HCT116 (cell line): ENCODE measurements at regions not wholly inside any gene's neighbourhood (a gene's known extent, or its start where the extent isn't known, plus 50 kb on each side); places are given as distances from the start of the nearest gene placed in this dataset.

Source experiments
- ATAC-seq: fragments of 200-7000 bp; cut with Tn5 transposase; 2 replicates; pipeline ENCODE4 v1.9.1; 2020; ENCODE audit warnings: mild to moderate bottlenecking, moderate library complexity
- BruUV-seq: library from RNA; stranded (reverse); fragments of 400-500 nt; replicated peaks from 2 replicates; lab custom pipeline; 2021; lab: Mats Ljungman, UMichigan
- CTCF ChIA-PET: fragments of 300-600 bp; sonication (Branson Sonifier 250); formaldehyde crosslinking; loops from one replicate; lab custom pipeline; 2021; ENCODE audit warnings: antibody characterized with exemption; lab: Charles Lee
- POLR2A ChIA-PET: fragments of 300-600, 350-600 bp; sonication (Branson Sonifier 250); formaldehyde crosslinking; loops from one replicate; lab custom pipeline; 2021; ENCODE audit warnings: antibody characterized with exemption; lab: Charles Lee
- RAD21 ChIA-PET, 2 experiments: fragments of 300-600 bp; sonication (Branson Sonifier 250); formaldehyde crosslinking; loops; one replicate each; lab custom pipeline; 2023; ENCODE audit warnings: low total read pairs in 2 of 2; ENCODE audit not compliant: uncharacterized antibody in 2 of 2, unreplicated experiment in 2 of 2, low non-redundant PET in 1 of 2; lab: Charles Lee
- DNase-seq: peaks from one replicate; pipeline ENCODE4 v3.0.0-alpha.2; 2010; ENCODE audit warnings: low read depth, low spot score
- H2AFZ ChIP-seq: fragments of 200-600 bp; shearing (Covaris generic), sonication (generic); 2 replicates; pipeline ENCODE4 v1.6.1; 2017; ENCODE audit warnings: low read depth, mixed run types, mixed read lengths, antibody characterized with exemption, low read length; ENCODE audit not compliant: poor library complexity, severe bottlenecking
- H3K27ac ChIP-seq: 2 replicates; pipeline ENCODE4 v1.5.1; 2012; ENCODE audit warnings: low read depth, low read length
- H3K27me3 ChIP-seq: fragments of 200-600 bp; sonication (generic); 2 replicates; pipeline ENCODE4 v1.6.1; 2016; ENCODE audit warnings: mixed run types, low read length, mixed read lengths; ENCODE audit not compliant: insufficient read depth
- H3K36me3 ChIP-seq, 2 experiments: fragments of 200-500 bp in 1 of 2; fragments of 200-600 bp in 1 of 2; sonication (Bioruptor generic) in 1 of 2; sonication (generic) in 1 of 2; 2 replicates each; pipeline versions ENCODE4 v1.5.1 to v1.6.1; 2014 to 2016; ENCODE audit warnings: low read length in 2 of 2, inconsistent platforms in 1 of 2, mixed read lengths in 1 of 2, mixed run types in 1 of 2; ENCODE audit not compliant: insufficient read depth in 2 of 2, control insufficient read depth in 1 of 2
- H3K4me1 ChIP-seq, 2 experiments: fragments of 200-600 bp in 1 of 2; sonication (generic) in 1 of 2; 2 replicates each; pipeline versions ENCODE4 v1.5.1 to v1.6.1; 2012 to 2017; ENCODE audit warnings: low read length in 2 of 2, inconsistent platforms in 1 of 2, mild to moderate bottlenecking in 1 of 2, mixed read lengths in 1 of 2, mixed run types in 1 of 2, moderate library complexity in 1 of 2; ENCODE audit not compliant: insufficient read depth in 2 of 2, control insufficient read depth in 1 of 2
- H3K4me2 ChIP-seq: fragments of 200-600 bp; sonication (generic); 2 replicates; pipeline ENCODE4 v1.6.1; 2017; ENCODE audit warnings: mixed run types, low read length, mixed read lengths
- H3K4me3 ChIP-seq, 2 experiments: fragments of 200-600 bp in 1 of 2; sonication (generic) in 1 of 2; replicated peaks in 1 of 2; 2 replicates each; pipeline ENCODE4 v1.5.1; 2011 to 2016; ENCODE audit warnings: low read length in 2 of 2, control low read depth in 1 of 2, low read depth in 1 of 2, mild to moderate bottlenecking in 1 of 2, mixed read lengths in 1 of 2, mixed run types in 1 of 2
- H3K79me2 ChIP-seq: fragments of 200-600 bp; sonication (generic); 2 replicates; pipeline ENCODE4 v1.6.1; 2017; ENCODE audit warnings: mild to moderate bottlenecking, mixed run types, low read length, moderate library complexity, mixed read lengths; ENCODE audit not compliant: insufficient read depth
- H3K9ac ChIP-seq: fragments of 200-600 bp; sonication (generic); 2 replicates; pipeline ENCODE4 v1.6.1; 2016; ENCODE audit warnings: low read length, mixed read lengths
- H3K9me2 ChIP-seq: fragments of 200-600 bp; sonication (generic), shearing (Covaris generic); 2 replicates; pipeline ENCODE4 v1.6.1; 2017; ENCODE audit warnings: mixed run types, mild to moderate bottlenecking, moderate library complexity; ENCODE audit not compliant: insufficient read depth
- H3K9me3 ChIP-seq, 2 experiments: fragments of 200-500 bp in 1 of 2; fragments of 200-600 bp in 1 of 2; sonication (Bioruptor generic) in 1 of 2; sonication (generic) in 1 of 2; 2 replicates each; pipeline ENCODE4 v1.6.1; 2014 to 2017; ENCODE audit warnings: low read length in 2 of 2, mixed read lengths in 2 of 2, inconsistent platforms in 1 of 2, low read depth in 1 of 2, mild to moderate bottlenecking in 1 of 2, mixed run types in 1 of 2, moderate library complexity in 1 of 2; ENCODE audit not compliant: control insufficient read depth in 1 of 2, insufficient read depth in 1 of 2
- H4K20me1 ChIP-seq: fragments of 200-600 bp; sonication (generic), shearing (Covaris generic); 2 replicates; pipeline ENCODE4 v1.6.1; 2017; ENCODE audit warnings: mixed run types, mild to moderate bottlenecking, moderate library complexity; ENCODE audit not compliant: insufficient read depth
- CEBPB ChIP-seq: IDR thresholded peaks from 2 replicates; pipeline ENCODE4 v1.6.1; 2012; ENCODE audit warnings: low read depth
- ELF1 ChIP-seq: IDR thresholded peaks from 2 replicates; pipeline ENCODE4 v1.6.1; 2012; ENCODE audit warnings: low read depth, borderline replicate concordance
- EZH2 ChIP-seq: fragments of 200-600 bp; sonication (generic); IDR thresholded peaks from 2 replicates; pipeline ENCODE4 v1.6.1; 2017; ENCODE audit warnings: antibody characterized with exemption, mixed run types
- JUND ChIP-seq: IDR thresholded peaks from 2 replicates; pipeline ENCODE4 v1.6.1; 2012
- POLR2A ChIP-seq: IDR thresholded peaks from 2 replicates; pipeline ENCODE4 v1.7.0; 2011; ENCODE audit warnings: borderline replicate concordance; ENCODE audit not compliant: insufficient read depth, insufficient read length; ENCODE audit errors: extremely low read depth
- SP1 ChIP-seq: IDR thresholded peaks from 2 replicates; pipeline ENCODE4 v1.6.1; 2012; ENCODE audit warnings: low read depth
- SRF ChIP-seq: IDR thresholded peaks from 2 replicates; pipeline ENCODE4 v1.6.1; 2012; ENCODE audit warnings: low read depth
- YY1 ChIP-seq: IDR thresholded peaks from 2 replicates; pipeline ENCODE4 v1.6.1; 2011; ENCODE audit warnings: low read length, low read depth, moderate library complexity, mild to moderate bottlenecking; ENCODE audit not compliant: insufficient replicate concordance; ENCODE audit errors: extremely low read depth
- ZBTB33 ChIP-seq: IDR thresholded peaks from 2 replicates; pipeline ENCODE4 v1.6.1; 2011; ENCODE audit warnings: mild to moderate bottlenecking, low read length, moderate library complexity; ENCODE audit not compliant: insufficient replicate concordance; ENCODE audit errors: extremely low read depth
- ZFX ChIP-seq: fragments of 450-650 bp; IDR thresholded peaks from 2 replicates; pipeline ENCODE4 v1.6.1; 2017
- intact Hi-C: fragments of 100-400 bp; cut with micrococcal nuclease; formaldehyde crosslinking; loops from 2 replicates; pipeline ENCODE4 v1.10.0; 2022
- TF ChIP-seq, protein P1 (sequence below): IDR thresholded peaks from 2 replicates; pipeline ENCODE4 v1.6.1; 2012
- TF ChIP-seq, protein P2 (sequence below): IDR thresholded peaks from 2 replicates; pipeline ENCODE4 v1.6.1; 2012; ENCODE audit warnings: low read depth

GRCh38 chr13:87535911-87536310 is 135.3 kb upstream of the SLITRK5 start:
- Histone ChIP-seq H3K9me2 (no peaks in the 10 kb centered on the region), H2AFZ (no peak overlapping the region), H3K4me3 (no peak overlapping the region), H3K4me1 (no peaks in the 10 kb centered on the region), H3K27me3 (no peaks in the 10 kb centered on the region), H3K36me3 (no peaks in the 10 kb centered on the region), H3K4me2 (no peak overlapping the region), H3K79me2 (no peaks in the 10 kb centered on the region), H3K9me3 (no peaks in the 10 kb centered on the region), H3K9ac (no peak overlapping the region), H4K20me1 (no peaks in the 10 kb centered on the region), H3K27ac (no peak overlapping the region)
- intact Hi-C loops: no loop called here
- ChIA-PET CTCF (no interaction called here), POLR2A (no interaction called here), RAD21 (no interaction called here)
- no TSS peak for BruUV-seq
- TF ChIP-seq POLR2A (no peak), ELF1 (no peak), EZH2 (no peak), ZBTB33 (no peak), CEBPB (no peak), ZFX (no peak), YY1 (no peak), SRF (no peak), JUND (no peak), SP1 (no peak)
- TF ChIP-seq, protein P1, sequence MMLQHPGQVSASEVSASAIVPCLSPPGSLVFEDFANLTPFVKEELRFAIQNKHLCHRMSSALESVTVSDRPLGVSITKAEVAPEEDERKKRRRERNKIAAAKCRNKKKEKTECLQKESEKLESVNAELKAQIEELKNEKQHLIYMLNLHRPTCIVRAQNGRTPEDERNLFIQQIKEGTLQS: no peak
- TF ChIP-seq, protein P2, sequence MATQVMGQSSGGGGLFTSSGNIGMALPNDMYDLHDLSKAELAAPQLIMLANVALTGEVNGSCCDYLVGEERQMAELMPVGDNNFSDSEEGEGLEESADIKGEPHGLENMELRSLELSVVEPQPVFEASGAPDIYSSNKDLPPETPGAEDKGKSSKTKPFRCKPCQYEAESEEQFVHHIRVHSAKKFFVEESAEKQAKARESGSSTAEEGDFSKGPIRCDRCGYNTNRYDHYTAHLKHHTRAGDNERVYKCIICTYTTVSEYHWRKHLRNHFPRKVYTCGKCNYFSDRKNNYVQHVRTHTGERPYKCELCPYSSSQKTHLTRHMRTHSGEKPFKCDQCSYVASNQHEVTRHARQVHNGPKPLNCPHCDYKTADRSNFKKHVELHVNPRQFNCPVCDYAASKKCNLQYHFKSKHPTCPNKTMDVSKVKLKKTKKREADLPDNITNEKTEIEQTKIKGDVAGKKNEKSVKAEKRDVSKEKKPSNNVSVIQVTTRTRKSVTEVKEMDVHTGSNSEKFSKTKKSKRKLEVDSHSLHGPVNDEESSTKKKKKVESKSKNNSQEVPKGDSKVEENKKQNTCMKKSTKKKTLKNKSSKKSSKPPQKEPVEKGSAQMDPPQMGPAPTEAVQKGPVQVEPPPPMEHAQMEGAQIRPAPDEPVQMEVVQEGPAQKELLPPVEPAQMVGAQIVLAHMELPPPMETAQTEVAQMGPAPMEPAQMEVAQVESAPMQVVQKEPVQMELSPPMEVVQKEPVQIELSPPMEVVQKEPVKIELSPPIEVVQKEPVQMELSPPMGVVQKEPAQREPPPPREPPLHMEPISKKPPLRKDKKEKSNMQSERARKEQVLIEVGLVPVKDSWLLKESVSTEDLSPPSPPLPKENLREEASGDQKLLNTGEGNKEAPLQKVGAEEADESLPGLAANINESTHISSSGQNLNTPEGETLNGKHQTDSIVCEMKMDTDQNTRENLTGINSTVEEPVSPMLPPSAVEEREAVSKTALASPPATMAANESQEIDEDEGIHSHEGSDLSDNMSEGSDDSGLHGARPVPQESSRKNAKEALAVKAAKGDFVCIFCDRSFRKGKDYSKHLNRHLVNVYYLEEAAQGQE: no peak
- DNase-seq (no peak), ATAC-seq (no peak)
